GM12878 (cell line): ENCODE measurements at regions not wholly inside any gene's neighbourhood (a gene's known extent, or its start where the extent isn't known, plus 50 kb on each side); places are given as distances from the start of the nearest gene placed in this dataset.

Experiments
- ATAC-seq: fragments of 200-7000 bp; cut with Tn5 transposase; 3 replicates; pipeline ENCODE4 v1.9.1; 2020; ENCODE audit warnings: mild to moderate bottlenecking, moderate library complexity
- BruUV-seq: library from RNA; stranded (reverse); fragments of 400-500 nt; replicated peaks from 2 replicates; lab custom pipeline; 2021; lab: Mats Ljungman, UMichigan
- CTCF ChIA-PET: fragments of 300-600 bp; sonication (Branson Sonifier 250); formaldehyde crosslinking; extraction: SDS; loops from one replicate; lab custom pipeline; 2021; ENCODE audit warnings: inconsistent platforms; lab: Yijun Ruan, JAX
- POLR2A ChIA-PET: fragments of 350-600 bp; formaldehyde crosslinking; extraction: SDS; loops from one replicate; lab custom pipeline; 2021; ENCODE audit warnings: inconsistent platforms; lab: Charles Lee
- RAD21 ChIA-PET: fragments of 300-600 bp; sonication (Branson Sonifier 250); formaldehyde crosslinking; loops from one replicate; lab custom pipeline; 2023; ENCODE audit warnings: antibody characterized with exemption; ENCODE audit not compliant: unreplicated experiment; lab: Charles Lee
- SMC1A ChIA-PET: fragments of 300-600 bp; sonication (Branson Sonifier 250); formaldehyde crosslinking; loops from one replicate; lab custom pipeline; 2023; ENCODE audit not compliant: unreplicated experiment, uncharacterized antibody; lab: Charles Lee
- DNase-seq: peaks from one replicate; pipeline ENCODE4 v3.0.0-alpha.2; 2011; ENCODE audit warnings: low read depth, low spot score
- FAIRE-seq: peaks from 3 replicates; lab custom pipeline; 2011; peaks lifted over from hg19 to GRCh38; lab: Jason Lieb, UNC
- H2AFZ ChIP-seq: 2 replicates; pipeline ENCODE4 v1.6.0; 2011; ENCODE audit warnings: low read depth, low read length, control low read depth; ENCODE audit not compliant: control insufficient read depth
- H3K27ac ChIP-seq: 2 replicates; pipeline ENCODE4 v1.5.1; 2011; ENCODE audit warnings: control low read depth; ENCODE audit not compliant: control insufficient read depth, insufficient read depth
- H3K27me3 ChIP-seq, 2 experiments: replicated peaks in 1 of 2; 2 replicates each; pipeline versions ENCODE4 v1.6.0 to v1.6.1; 2011; ENCODE audit warnings: low read length in 1 of 2; ENCODE audit not compliant: control insufficient read depth in 2 of 2, insufficient read depth in 2 of 2
- H3K36me3 ChIP-seq, 2 experiments: 2 replicates each; pipeline ENCODE4 v1.5.1; 2011; ENCODE audit warnings: low read length in 1 of 2; ENCODE audit not compliant: control insufficient read depth in 2 of 2, insufficient read depth in 2 of 2
- H3K4me1 ChIP-seq: 2 replicates; pipeline ENCODE4 v1.6.1; 2011; ENCODE audit warnings: mild to moderate bottlenecking, low read length, moderate library complexity, mixed read lengths; ENCODE audit not compliant: control insufficient read depth, insufficient read depth
- H3K4me2 ChIP-seq: 2 replicates; pipeline ENCODE4 v1.6.0; 2011; ENCODE audit warnings: control low read depth; ENCODE audit not compliant: control insufficient read depth, insufficient read depth
- H3K4me3 ChIP-seq: fragments of 200-600 bp; sonication (generic); 2 replicates; pipeline ENCODE4 v1.5.1; 2016
- H3K79me2 ChIP-seq: 2 replicates; pipeline ENCODE4 v1.6.0; 2011; ENCODE audit warnings: low read length; ENCODE audit not compliant: control insufficient read depth, insufficient read depth
- H3K9ac ChIP-seq: 2 replicates; pipeline ENCODE4 v1.8.0; 2011; ENCODE audit warnings: low read length, control low read depth, mixed read lengths; ENCODE audit not compliant: control insufficient read depth, insufficient read depth
- H3K9me3 ChIP-seq: replicated peaks from 3 replicates; pipeline ENCODE4 v1.5.1; 2011; ENCODE audit warnings: mild to moderate bottlenecking, low read length; ENCODE audit not compliant: control insufficient read depth, insufficient read depth
- H4K20me1 ChIP-seq: 2 replicates; pipeline ENCODE4 v1.6.0; 2011; ENCODE audit not compliant: control insufficient read depth, insufficient read depth
- ATF2 ChIP-seq: IDR thresholded peaks from 2 replicates; pipeline ENCODE4 v1.6.1; 2012; ENCODE audit warnings: low read length, inconsistent platforms
- BCL11A ChIP-seq: IDR thresholded peaks from 2 replicates; pipeline ENCODE4 v1.6.1; 2011; ENCODE audit warnings: low read depth, low read length
- CHD1 ChIP-seq: IDR thresholded peaks from 2 replicates; pipeline ENCODE4 v1.6.1; 2012; ENCODE audit warnings: low read depth, low read length, improper control_type of control experiment
- CREB1 ChIP-seq: IDR thresholded peaks from 2 replicates; pipeline ENCODE4 v1.6.1; 2012; ENCODE audit warnings: low read depth, mild to moderate bottlenecking, inconsistent platforms
- E4F1 ChIP-seq: fragments of 450-650 bp; IDR thresholded peaks from 2 replicates; pipeline ENCODE4 v1.6.1; 2018; ENCODE audit warnings: borderline replicate concordance, mild to moderate bottlenecking; ENCODE audit not compliant: partially characterized antibody
- HDAC6 ChIP-seq: fragments of 200-600 bp; sonication (generic); IDR thresholded peaks from one replicate; pipeline ENCODE4 v1.8.0; 2017; ENCODE audit warnings: antibody characterized with exemption; ENCODE audit not compliant: unreplicated experiment
- JUNB ChIP-seq: IDR thresholded peaks from 2 replicates; pipeline ENCODE4 v1.6.1; 2016; ENCODE audit warnings: antibody characterized with exemption, mild to moderate bottlenecking
- MEF2A ChIP-seq: IDR thresholded peaks from 2 replicates; pipeline ENCODE4 v1.6.1; 2011; ENCODE audit warnings: low read depth, mild to moderate bottlenecking, low read length, moderate library complexity; ENCODE audit not compliant: insufficient read depth
- MLLT1 ChIP-seq: fragments of 450-650 bp; IDR thresholded peaks from 2 replicates; pipeline ENCODE4 v1.6.1; 2016; ENCODE audit warnings: mild to moderate bottlenecking
- NFYA ChIP-seq: IDR thresholded peaks from 2 replicates; pipeline ENCODE4 v1.6.1; 2011; ENCODE audit warnings: low read depth, mild to moderate bottlenecking, low read length, improper control_type of control experiment, borderline replicate concordance
- NRF1 ChIP-seq: conservative IDR thresholded peaks from 2 replicates; pipeline ENCODE4 v1.6.1; 2011; ENCODE audit warnings: mild to moderate bottlenecking, low read depth, low read length, improper control_type of control experiment
- SREBF1 ChIP-seq: IDR thresholded peaks from 2 replicates; pipeline ENCODE4 v1.6.1; 2012; ENCODE audit warnings: mild to moderate bottlenecking, low read length
- USF1 ChIP-seq: IDR thresholded peaks from 2 replicates; pipeline ENCODE4 v1.6.1; 2011; ENCODE audit warnings: borderline replicate concordance, low read depth, mild to moderate bottlenecking, moderate library complexity, mixed read lengths, low read length; ENCODE audit not compliant: insufficient read depth; ENCODE audit errors: extremely low read length
- WGBS: methylation state at CpG from one replicate; pipeline ENCODE4 v1.1.6; 2016; ENCODE audit warnings: low lambda C conversion rate; ENCODE audit not compliant: insufficient replicate concordance, insufficient coverage; ENCODE audit errors: missing lambda C conversion rate; 5-methylcytosine and 5-hydroxymethylcytosine counted together
- in situ Hi-C: fragments of 300-500 bp; cut with MboI; formaldehyde crosslinking; loops from 9 replicates; pipeline ENCODE4 v1.14.3; 2018; ENCODE audit warnings: mixed read lengths
- intact Hi-C: fragments of 100-400 bp; cut with micrococcal nuclease; formaldehyde crosslinking; loops from one replicate; pipeline ENCODE4 v1.14.2; 2022; ENCODE audit not compliant: unreplicated experiment
- TF ChIP-seq, protein P1 (sequence below): IDR thresholded peaks from 2 replicates; pipeline ENCODE4 v1.6.1; 2011; ENCODE audit warnings: low read depth, low read length, improper control_type of control experiment, borderline replicate concordance
- TF ChIP-seq, protein P2 (sequence below): fragments of 450-650 bp; IDR thresholded peaks from 2 replicates; pipeline ENCODE4 v1.6.1; 2018; ENCODE audit warnings: mild to moderate bottlenecking, low read depth, moderate library complexity; ENCODE audit not compliant: partially characterized antibody

- Histone ChIP-seq H3K4me2 (no peak overlapping the region), H4K20me1 (no peaks in the 10 kb centered on the region), H3K27ac (no peak overlapping the region), H3K36me3 (no peaks in the 10 kb centered on the region), H3K9ac (no peak overlapping the region), H3K27me3 (no peaks in the 10 kb centered on the region), H3K4me3 (no peak overlapping the region), H2AFZ (no peak overlapping the region), H3K4me1 (no peaks in the 10 kb centered on the region), H3K9me3 (no peaks in the 10 kb centered on the region), H3K79me2 (no peaks in the 10 kb centered on the region)
- DNase-seq (no peak), FAIRE-seq (no peak), ATAC-seq (no peak)
- ChIA-PET RAD21 (no interaction called here), SMC1A (no interaction called here), CTCF (interaction anchor here (1.6 kb wide), 1 partner anchor 129 kb away, joined by 3 read pairs; no protein-coding TSS in a partner anchor), POLR2A (no interaction called here)
- in situ Hi-C loops (no loop called here), intact Hi-C loops (no loop called here)
- WGBS, result 0% methylated on average over 1 of the region's 1 CpG
- BruUV-seq, result no TSS peak
- TF ChIP-seq CREB1 (no peak), HDAC6 (no peak), MLLT1 (no peak), E4F1 (no peak), BCL11A (no peak), SREBF1 (no peak), NRF1 (no peak), CHD1 (no peak), NFYA (no peak), USF1 (no peak), JUNB (no peak), MEF2A (no peak), ATF2 (no peak)
- TF ChIP-seq, protein P1, sequence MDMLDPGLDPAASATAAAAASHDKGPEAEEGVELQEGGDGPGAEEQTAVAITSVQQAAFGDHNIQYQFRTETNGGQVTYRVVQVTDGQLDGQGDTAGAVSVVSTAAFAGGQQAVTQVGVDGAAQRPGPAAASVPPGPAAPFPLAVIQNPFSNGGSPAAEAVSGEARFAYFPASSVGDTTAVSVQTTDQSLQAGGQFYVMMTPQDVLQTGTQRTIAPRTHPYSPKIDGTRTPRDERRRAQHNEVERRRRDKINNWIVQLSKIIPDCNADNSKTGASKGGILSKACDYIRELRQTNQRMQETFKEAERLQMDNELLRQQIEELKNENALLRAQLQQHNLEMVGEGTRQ, result no peak
- TF ChIP-seq, protein P2, sequence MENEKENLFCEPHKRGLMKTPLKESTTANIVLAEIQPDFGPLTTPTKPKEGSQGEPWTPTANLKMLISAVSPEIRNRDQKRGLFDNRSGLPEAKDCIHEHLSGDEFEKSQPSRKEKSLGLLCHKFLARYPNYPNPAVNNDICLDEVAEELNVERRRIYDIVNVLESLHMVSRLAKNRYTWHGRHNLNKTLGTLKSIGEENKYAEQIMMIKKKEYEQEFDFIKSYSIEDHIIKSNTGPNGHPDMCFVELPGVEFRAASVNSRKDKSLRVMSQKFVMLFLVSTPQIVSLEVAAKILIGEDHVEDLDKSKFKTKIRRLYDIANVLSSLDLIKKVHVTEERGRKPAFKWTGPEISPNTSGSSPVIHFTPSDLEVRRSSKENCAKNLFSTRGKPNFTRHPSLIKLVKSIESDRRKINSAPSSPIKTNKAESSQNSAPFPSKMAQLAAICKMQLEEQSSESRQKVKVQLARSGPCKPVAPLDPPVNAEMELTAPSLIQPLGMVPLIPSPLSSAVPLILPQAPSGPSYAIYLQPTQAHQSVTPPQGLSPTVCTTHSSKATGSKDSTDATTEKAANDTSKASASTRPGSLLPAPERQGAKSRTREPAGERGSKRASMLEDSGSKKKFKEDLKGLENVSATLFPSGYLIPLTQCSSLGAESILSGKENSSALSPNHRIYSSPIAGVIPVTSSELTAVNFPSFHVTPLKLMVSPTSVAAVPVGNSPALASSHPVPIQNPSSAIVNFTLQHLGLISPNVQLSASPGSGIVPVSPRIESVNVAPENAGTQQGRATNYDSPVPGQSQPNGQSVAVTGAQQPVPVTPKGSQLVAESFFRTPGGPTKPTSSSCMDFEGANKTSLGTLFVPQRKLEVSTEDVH, result no peak
Measured at GRCh38 chr11:28545536-28545935, 437.3 kb downstream of the METTL15 start.
